Loucy (cell line): ENCODE measurements at regions not wholly inside any gene's neighbourhood (a gene's known extent, or its start where the extent isn't known, plus 50 kb on each side); places are given as distances from the start of the nearest gene placed in this dataset.

Source experiments
- CTCF ChIP-seq: fragments of 200-600 bp; sonication (generic); conservative IDR thresholded peaks from 2 replicates; pipeline ENCODE4 v1.5.1; 2014; ENCODE audit warnings: mild to moderate bottlenecking, antibody characterized with exemption, low read length
- EZH2phosphoT487 ChIP-seq: fragments of 200-600 bp; IDR thresholded peaks from 2 replicates; pipeline ENCODE4 v1.6.1; 2018; ENCODE audit warnings: antibody characterized with exemption, mild to moderate bottlenecking, moderate library complexity, borderline replicate concordance

- TF ChIP-seq CTCF (no peak), EZH2phosphoT487 (no peak)
Observed at GRCh38 chr16:89038811-89039735, 54.6 kb upstream of the ACSF3 start.
